22Rv1 (cell line): ENCODE measurements at regions not wholly inside any gene's neighbourhood (a gene's known extent, or its start where the extent isn't known, plus 50 kb on each side); places are given as distances from the start of the nearest gene placed in this dataset.

ENCODE experiments used
- CTCF ChIP-seq: fragments of 450-650 bp; IDR thresholded peaks from 2 replicates; pipeline ENCODE4 v1.5.1; 2017; ENCODE audit warnings: mild to moderate bottlenecking
- ZFX ChIP-seq: fragments of 450-650 bp; IDR thresholded peaks from 2 replicates; pipeline ENCODE4 v1.6.1; 2017; ENCODE audit warnings: antibody characterized with exemption, borderline replicate concordance

GRCh38 chr1:213560226-213560625, 427.5 kb upstream of the PROX1 start:
- no peak for TF ChIP-seq CTCF
- TF ChIP-seq ZFX, result no peak
